ENCODE measurements at regions not wholly inside any gene's neighbourhood (a gene's known extent, or its start where the extent isn't known, plus 50 kb on each side); places are given as distances from the start of the nearest gene placed in this dataset.

DNA sequence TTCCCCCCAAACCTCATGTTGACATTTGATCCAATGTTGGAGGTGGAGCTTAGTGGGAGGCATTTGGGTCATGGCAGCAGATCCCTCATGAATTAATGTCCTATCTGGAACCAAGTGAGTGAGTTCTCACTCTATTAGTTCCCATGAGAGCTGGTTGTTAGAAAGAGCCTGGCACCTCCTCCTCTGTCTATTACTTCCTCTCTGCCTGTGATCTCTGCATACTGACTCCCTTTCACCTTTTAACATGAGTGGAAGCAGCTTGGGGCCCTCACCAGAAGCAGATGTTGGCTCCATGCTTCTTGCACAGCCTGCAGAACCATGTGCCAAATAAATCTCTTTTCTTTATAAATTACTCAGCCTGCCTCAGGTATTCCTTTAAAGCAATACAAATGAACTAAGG, 127.3 kb upstream of the RALGAPA2 start:
- Histone ChIP-seq H3K79me2 (ENCODE audit: insufficient read depth, low read length) (no peaks in the 10 kb centered on the region), H2AFZ (ENCODE audit: low read length) (no peak overlapping the region), H3K27me3 (ENCODE audit: control insufficient read depth in 1 of 2, insufficient read depth in 2 of 2, low read length in 2 of 2) (peaks cover 2 to 13% of the 10 kb centered on the region in 2 experiments; a peak in 4 of 5 replicates), H3K4me3 (replicated peaks in 1 of 3; ENCODE audit: insufficient read depth in 1 of 3, low read depth in 2 of 3, low read length in 3 of 3) (no peak overlapping the region), H3K4me2 (ENCODE audit: low read depth, low read length) (no peak overlapping the region), H3K9ac (ENCODE audit: insufficient read depth, low read depth, low read length) (no peak overlapping the region), H4K20me1 (ENCODE audit: insufficient read depth, low read length) (no peaks in the 10 kb centered on the region), H3K4me1 (ENCODE audit: insufficient read depth, low read length) (peaks cover 15% of the 10 kb centered on the region), H3K36me3 (replicated peaks in 1 of 2; ENCODE audit: control insufficient read depth in 1 of 2, insufficient read depth in 2 of 2, low read length in 2 of 2) (no peaks in the 10 kb centered on the region), H3K9me3 (ENCODE audit: low read length) (no peaks in the 10 kb centered on the region), H3K27ac (ENCODE audit: extremely low read length, insufficient read depth, low read length) (no peak overlapping the region)
- DNase-seq (ENCODE audit: low spot score) (no peak), ATAC-seq (no peak), FAIRE-seq (no peak)
- no TSS peak for BruUV-seq (replicated peaks)
- ChIA-PET CTCF (ENCODE audit: low intra/inter-chr PET ratio, low total read pairs) (interaction anchor here (1.3 kb wide), 1 partner anchor 776 kb away, joined by 3 read pairs; no protein-coding TSS in a partner anchor), POLR2A (no interaction called here)
- in situ Hi-C loops (cut with HindIII; ENCODE audit: extremely low pct_ligation_motif_present, low pct_unique_long_range_greater_than_20kb) (loop anchor here (5.0 to 10.0 kb wide), 2 partner anchors 663 to 775 kb away; no protein-coding TSS in a partner anchor), intact Hi-C loops (cut with micrococcal nuclease; ENCODE audit: unreplicated experiment) (no loop called here)
- TF ChIP-seq, protein P1, sequence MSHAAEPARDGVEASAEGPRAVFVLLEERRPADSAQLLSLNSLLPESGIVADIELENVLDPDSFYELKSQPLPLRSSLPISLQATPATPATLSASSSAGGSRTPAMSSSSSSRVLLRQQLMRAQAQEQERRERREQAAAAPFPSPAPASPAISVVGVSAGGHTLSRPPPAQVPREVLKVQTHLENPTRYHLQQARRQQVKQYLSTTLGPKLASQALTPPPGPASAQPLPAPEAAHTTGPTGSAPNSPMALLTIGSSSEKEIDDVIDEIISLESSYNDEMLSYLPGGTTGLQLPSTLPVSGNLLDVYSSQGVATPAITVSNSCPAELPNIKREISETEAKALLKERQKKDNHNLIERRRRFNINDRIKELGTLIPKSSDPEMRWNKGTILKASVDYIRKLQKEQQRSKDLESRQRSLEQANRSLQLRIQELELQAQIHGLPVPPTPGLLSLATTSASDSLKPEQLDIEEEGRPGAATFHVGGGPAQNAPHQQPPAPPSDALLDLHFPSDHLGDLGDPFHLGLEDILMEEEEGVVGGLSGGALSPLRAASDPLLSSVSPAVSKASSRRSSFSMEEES (CRISPR knock-in tag; IDR thresholded peaks at IDR 0.05) = no peak
- no peak for TF ChIP-seq NFE2L1 (CRISPR knock-in tag; IDR thresholded peaks at IDR 0.05; ENCODE audit: borderline replicate concordance)
- TF ChIP-seq, protein P2, sequence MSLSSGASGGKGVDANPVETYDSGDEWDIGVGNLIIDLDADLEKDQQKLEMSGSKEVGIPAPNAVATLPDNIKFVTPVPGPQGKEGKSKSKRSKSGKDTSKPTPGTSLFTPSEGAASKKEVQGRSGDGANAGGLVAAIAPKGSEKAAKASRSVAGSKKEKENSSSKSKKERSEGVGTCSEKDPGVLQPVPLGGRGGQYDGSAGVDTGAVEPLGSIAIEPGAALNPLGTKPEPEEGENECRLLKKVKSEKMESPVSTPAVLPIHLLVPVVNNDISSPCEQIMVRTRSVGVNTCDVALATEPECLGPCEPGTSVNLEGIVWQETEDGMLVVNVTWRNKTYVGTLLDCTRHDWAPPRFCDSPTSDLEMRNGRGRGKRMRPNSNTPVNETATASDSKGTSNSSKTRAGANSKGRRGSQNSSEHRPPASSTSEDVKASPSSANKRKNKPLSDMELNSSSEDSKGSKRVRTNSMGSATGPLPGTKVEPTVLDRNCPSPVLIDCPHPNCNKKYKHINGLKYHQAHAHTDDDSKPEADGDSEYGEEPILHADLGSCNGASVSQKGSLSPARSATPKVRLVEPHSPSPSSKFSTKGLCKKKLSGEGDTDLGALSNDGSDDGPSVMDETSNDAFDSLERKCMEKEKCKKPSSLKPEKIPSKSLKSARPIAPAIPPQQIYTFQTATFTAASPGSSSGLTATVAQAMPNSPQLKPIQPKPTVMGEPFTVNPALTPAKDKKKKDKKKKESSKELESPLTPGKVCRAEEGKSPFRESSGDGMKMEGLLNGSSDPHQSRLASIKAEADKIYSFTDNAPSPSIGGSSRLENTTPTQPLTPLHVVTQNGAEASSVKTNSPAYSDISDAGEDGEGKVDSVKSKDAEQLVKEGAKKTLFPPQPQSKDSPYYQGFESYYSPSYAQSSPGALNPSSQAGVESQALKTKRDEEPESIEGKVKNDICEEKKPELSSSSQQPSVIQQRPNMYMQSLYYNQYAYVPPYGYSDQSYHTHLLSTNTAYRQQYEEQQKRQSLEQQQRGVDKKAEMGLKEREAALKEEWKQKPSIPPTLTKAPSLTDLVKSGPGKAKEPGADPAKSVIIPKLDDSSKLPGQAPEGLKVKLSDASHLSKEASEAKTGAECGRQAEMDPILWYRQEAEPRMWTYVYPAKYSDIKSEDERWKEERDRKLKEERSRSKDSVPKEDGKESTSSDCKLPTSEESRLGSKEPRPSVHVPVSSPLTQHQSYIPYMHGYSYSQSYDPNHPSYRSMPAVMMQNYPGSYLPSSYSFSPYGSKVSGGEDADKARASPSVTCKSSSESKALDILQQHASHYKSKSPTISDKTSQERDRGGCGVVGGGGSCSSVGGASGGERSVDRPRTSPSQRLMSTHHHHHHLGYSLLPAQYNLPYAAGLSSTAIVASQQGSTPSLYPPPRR (CRISPR knock-in tag; IDR thresholded peaks at IDR 0.05; ENCODE audit: borderline replicate concordance) = no peak
- no peak for TF ChIP-seq TEAD2 (CRISPR knock-in tag; IDR thresholded peaks at IDR 0.05)
- TF ChIP-seq ZNF274 (CRISPR knock-in tag; IDR thresholded peaks at IDR 0.05) = no peak
- TF ChIP-seq ZNF12 (CRISPR knock-in tag; IDR thresholded peaks at IDR 0.05) = no peak
- TF ChIP-seq HES4 (CRISPR knock-in tag; IDR thresholded peaks at IDR 0.05; ENCODE audit: borderline replicate concordance) = no peak
- TF ChIP-seq KLF15 (CRISPR knock-in tag; IDR thresholded peaks at IDR 0.05; ENCODE audit: borderline replicate concordance) = no peak
- no peak for TF ChIP-seq PRPF4 (IDR thresholded peaks at IDR 0.05; ENCODE audit: low read depth, low read length, poor library complexity, severe bottlenecking)
- TF ChIP-seq PHB2 (IDR thresholded peaks at IDR 0.05; ENCODE audit: partially characterized antibody) = no peak
- no peak for TF ChIP-seq SPEN (CRISPR knock-in tag; IDR thresholded peaks at IDR 0.05; ENCODE audit: low read depth)
- no peak for TF ChIP-seq ZNF562 (CRISPR knock-in tag; IDR thresholded peaks at IDR 0.05; ENCODE audit: borderline replicate concordance)
- no peak for TF ChIP-seq ZKSCAN5 (CRISPR knock-in tag; IDR thresholded peaks at IDR 0.05)
- TF ChIP-seq, protein P3, sequence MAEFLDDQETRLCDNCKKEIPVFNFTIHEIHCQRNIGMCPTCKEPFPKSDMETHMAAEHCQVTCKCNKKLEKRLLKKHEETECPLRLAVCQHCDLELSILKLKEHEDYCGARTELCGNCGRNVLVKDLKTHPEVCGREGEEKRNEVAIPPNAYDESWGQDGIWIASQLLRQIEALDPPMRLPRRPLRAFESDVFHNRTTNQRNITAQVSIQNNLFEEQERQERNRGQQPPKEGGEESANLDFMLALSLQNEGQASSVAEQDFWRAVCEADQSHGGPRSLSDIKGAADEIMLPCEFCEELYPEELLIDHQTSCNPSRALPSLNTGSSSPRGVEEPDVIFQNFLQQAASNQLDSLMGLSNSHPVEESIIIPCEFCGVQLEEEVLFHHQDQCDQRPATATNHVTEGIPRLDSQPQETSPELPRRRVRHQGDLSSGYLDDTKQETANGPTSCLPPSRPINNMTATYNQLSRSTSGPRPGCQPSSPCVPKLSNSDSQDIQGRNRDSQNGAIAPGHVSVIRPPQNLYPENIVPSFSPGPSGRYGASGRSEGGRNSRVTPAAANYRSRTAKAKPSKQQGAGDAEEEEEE (CRISPR knock-in tag; IDR thresholded peaks at IDR 0.05; ENCODE audit: borderline replicate concordance) = no peak
- no peak for TF ChIP-seq ZNF782 (CRISPR knock-in tag; IDR thresholded peaks at IDR 0.05; ENCODE audit: borderline replicate concordance)
- TF ChIP-seq ZNF776 (CRISPR knock-in tag; IDR thresholded peaks at IDR 0.05) = no peak
- no peak for TF ChIP-seq MZF1 (CRISPR knock-in tag; IDR thresholded peaks at IDR 0.05; ENCODE audit: borderline replicate concordance)
